K562 (cell line): ENCODE measurements at regions not wholly inside any gene's neighbourhood (a gene's known extent, or its start where the extent isn't known, plus 50 kb on each side); places are given as distances from the start of the nearest gene placed in this dataset.

Source experiments
- CTBP1 ChIP-seq: fragments of 450-650 bp; IDR thresholded peaks from 2 replicates; pipeline ENCODE4 v1.6.1; 2016; ENCODE audit warnings: borderline replicate concordance
- EGR1 ChIP-seq: fragments of 450-650 bp; conservative IDR thresholded peaks from 2 replicates; pipeline ENCODE4 v1.6.1; 2017; ENCODE audit warnings: mild to moderate bottlenecking
- ZNF263 ChIP-seq: sonication (generic); formaldehyde crosslinking; IDR thresholded peaks from 2 replicates; pipeline ENCODE4 v1.8.0; 2022; ENCODE audit warnings: mild to moderate bottlenecking, missing genetic modification reagents, borderline replicate concordance
- TF ChIP-seq, protein P1 (sequence below): fragments of 200-600 bp; sonication (generic); IDR thresholded peaks from one replicate; pipeline ENCODE4 v1.6.1; 2012; ENCODE audit warnings: mild to moderate bottlenecking, low read depth, low read length, inconsistent platforms

DNA sequence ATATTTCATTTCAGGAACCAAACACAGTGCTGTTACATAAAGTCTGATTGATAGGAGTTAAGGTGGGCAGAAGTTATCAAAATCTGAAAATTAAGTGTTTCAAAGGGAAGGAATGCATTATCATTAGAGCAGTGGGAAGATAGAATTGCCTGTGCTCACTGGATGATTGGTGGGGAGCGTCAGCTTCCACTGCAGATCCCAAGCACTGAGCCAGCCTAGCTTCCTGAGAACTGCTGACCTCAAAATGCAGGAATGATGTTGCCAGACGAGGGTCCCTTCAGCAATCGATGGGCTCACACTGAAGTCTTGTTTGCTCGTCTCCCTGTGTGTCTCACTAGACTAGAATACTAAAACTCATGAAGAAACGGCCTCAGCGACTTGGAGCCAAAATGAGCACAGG, 110.0 kb upstream of the PHACTR1 start (continued):
- TF ChIP-seq, protein P1, sequence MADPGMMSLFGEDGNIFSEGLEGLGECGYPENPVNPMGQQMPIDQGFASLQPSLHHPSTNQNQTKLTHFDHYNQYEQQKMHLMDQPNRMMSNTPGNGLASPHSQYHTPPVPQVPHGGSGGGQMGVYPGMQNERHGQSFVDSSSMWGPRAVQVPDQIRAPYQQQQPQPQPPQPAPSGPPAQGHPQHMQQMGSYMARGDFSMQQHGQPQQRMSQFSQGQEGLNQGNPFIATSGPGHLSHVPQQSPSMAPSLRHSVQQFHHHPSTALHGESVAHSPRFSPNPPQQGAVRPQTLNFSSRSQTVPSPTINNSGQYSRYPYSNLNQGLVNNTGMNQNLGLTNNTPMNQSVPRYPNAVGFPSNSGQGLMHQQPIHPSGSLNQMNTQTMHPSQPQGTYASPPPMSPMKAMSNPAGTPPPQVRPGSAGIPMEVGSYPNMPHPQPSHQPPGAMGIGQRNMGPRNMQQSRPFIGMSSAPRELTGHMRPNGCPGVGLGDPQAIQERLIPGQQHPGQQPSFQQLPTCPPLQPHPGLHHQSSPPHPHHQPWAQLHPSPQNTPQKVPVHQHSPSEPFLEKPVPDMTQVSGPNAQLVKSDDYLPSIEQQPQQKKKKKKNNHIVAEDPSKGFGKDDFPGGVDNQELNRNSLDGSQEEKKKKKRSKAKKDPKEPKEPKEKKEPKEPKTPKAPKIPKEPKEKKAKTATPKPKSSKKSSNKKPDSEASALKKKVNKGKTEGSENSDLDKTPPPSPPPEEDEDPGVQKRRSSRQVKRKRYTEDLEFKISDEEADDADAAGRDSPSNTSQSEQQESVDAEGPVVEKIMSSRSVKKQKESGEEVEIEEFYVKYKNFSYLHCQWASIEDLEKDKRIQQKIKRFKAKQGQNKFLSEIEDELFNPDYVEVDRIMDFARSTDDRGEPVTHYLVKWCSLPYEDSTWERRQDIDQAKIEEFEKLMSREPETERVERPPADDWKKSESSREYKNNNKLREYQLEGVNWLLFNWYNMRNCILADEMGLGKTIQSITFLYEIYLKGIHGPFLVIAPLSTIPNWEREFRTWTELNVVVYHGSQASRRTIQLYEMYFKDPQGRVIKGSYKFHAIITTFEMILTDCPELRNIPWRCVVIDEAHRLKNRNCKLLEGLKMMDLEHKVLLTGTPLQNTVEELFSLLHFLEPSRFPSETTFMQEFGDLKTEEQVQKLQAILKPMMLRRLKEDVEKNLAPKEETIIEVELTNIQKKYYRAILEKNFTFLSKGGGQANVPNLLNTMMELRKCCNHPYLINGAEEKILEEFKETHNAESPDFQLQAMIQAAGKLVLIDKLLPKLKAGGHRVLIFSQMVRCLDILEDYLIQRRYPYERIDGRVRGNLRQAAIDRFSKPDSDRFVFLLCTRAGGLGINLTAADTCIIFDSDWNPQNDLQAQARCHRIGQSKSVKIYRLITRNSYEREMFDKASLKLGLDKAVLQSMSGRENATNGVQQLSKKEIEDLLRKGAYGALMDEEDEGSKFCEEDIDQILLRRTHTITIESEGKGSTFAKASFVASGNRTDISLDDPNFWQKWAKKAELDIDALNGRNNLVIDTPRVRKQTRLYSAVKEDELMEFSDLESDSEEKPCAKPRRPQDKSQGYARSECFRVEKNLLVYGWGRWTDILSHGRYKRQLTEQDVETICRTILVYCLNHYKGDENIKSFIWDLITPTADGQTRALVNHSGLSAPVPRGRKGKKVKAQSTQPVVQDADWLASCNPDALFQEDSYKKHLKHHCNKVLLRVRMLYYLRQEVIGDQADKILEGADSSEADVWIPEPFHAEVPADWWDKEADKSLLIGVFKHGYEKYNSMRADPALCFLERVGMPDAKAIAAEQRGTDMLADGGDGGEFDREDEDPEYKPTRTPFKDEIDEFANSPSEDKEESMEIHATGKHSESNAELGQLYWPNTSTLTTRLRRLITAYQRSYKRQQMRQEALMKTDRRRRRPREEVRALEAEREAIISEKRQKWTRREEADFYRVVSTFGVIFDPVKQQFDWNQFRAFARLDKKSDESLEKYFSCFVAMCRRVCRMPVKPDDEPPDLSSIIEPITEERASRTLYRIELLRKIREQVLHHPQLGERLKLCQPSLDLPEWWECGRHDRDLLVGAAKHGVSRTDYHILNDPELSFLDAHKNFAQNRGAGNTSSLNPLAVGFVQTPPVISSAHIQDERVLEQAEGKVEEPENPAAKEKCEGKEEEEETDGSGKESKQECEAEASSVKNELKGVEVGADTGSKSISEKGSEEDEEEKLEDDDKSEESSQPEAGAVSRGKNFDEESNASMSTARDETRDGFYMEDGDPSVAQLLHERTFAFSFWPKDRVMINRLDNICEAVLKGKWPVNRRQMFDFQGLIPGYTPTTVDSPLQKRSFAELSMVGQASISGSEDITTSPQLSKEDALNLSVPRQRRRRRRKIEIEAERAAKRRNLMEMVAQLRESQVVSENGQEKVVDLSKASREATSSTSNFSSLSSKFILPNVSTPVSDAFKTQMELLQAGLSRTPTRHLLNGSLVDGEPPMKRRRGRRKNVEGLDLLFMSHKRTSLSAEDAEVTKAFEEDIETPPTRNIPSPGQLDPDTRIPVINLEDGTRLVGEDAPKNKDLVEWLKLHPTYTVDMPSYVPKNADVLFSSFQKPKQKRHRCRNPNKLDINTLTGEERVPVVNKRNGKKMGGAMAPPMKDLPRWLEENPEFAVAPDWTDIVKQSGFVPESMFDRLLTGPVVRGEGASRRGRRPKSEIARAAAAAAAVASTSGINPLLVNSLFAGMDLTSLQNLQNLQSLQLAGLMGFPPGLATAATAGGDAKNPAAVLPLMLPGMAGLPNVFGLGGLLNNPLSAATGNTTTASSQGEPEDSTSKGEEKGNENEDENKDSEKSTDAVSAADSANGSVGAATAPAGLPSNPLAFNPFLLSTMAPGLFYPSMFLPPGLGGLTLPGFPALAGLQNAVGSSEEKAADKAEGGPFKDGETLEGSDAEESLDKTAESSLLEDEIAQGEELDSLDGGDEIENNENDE = no peak
- TF ChIP-seq ZNF263 (CRISPR knock-in tag) = no peak
- TF ChIP-seq EGR1 = no peak
- TF ChIP-seq CTBP1 = no peak
